Spleen (tissue), 11 donors: ENCODE measurements at regions not wholly inside any gene's neighbourhood (a gene's known extent, or its start where the extent isn't known, plus 50 kb on each side); places are given as distances from the start of the nearest gene placed in this dataset.

Source experiments
- DNase-seq: peaks from one replicate; pipeline ENCODE4 v3.0.0-alpha.2; 2020
- H3K27ac ChIP-seq, 8 donors: fragments of 200-600 bp; sonication (generic) in 7 of 8; 1 replicate in 4 of 8; 2 replicates in 4 of 8; pipeline versions ENCODE4 v1.5.0 to v1.8.0; 2016 to 2021; ENCODE audit warnings: inconsistent platforms in 4 of 8, mild to moderate bottlenecking in 4 of 8, moderate library complexity in 1 of 8
- H3K27me3 ChIP-seq, 7 donors: fragments of 200-600 bp; sonication (generic) in 6 of 7; replicated peaks in 1 of 7; 1 replicate in 4 of 7; 2 replicates in 3 of 7; pipeline versions ENCODE4 v1.5.0 to v1.8.0; 2016 to 2021; ENCODE audit warnings: inconsistent platforms in 3 of 7, mild to moderate bottlenecking in 1 of 7
- H3K36me3 ChIP-seq, 6 donors: fragments of 200-600 bp; sonication (generic) in 5 of 6; 1 replicate in 4 of 6; 2 replicates in 2 of 6; pipeline versions ENCODE4 v1.5.0 to v1.8.0; 2016 to 2021; ENCODE audit warnings: inconsistent platforms in 2 of 6
- H3K4me1 ChIP-seq, 6 donors: fragments of 200-600 bp; sonication (generic) in 5 of 6; 1 replicate in 3 of 6; 2 replicates in 3 of 6; pipeline versions ENCODE4 v1.5.0 to v1.8.0; 2016 to 2021; ENCODE audit warnings: inconsistent platforms in 3 of 6
- H3K4me3 ChIP-seq, 8 donors: fragments of 200-600 bp; sonication (generic) in 7 of 8; 1 replicate in 4 of 8; 2 replicates in 4 of 8; pipeline versions ENCODE4 v1.5.0 to v1.8.0; 2016 to 2021; ENCODE audit warnings: inconsistent platforms in 4 of 8, mild to moderate bottlenecking in 4 of 8, moderate library complexity in 2 of 8
- H3K9me3 ChIP-seq, 8 donors: fragments of 200-600 bp; sonication (generic) in 7 of 8; 1 replicate in 4 of 8; 2 replicates in 4 of 8; pipeline versions ENCODE4 v1.5.0 to v1.8.0; 2016 to 2021; ENCODE audit warnings: inconsistent platforms in 4 of 8
- POLR2A ChIP-seq, 3 donors: fragments of 450-650 bp; IDR thresholded peaks; one replicate each; pipeline ENCODE4 v1.5.1; 2017; ENCODE audit warnings: antibody characterized with exemption in 3 of 3, mild to moderate bottlenecking in 1 of 3
- POLR2AphosphoS5 ChIP-seq, 3 donors: sonication (generic); formaldehyde crosslinking; IDR thresholded peaks; one replicate each; pipeline ENCODE4 v1.5.1; 2017; ENCODE audit warnings: antibody characterized with exemption in 3 of 3
- WGBS, 5 donors: extraction: QIAGEN DNeasy Blood & Tissue Kit in 3 of 5; methylation state at CpG; one replicate each; pipeline versions ENCODE4 v1.1.5 to v1.1.7; 2013 to 2018; 5-methylcytosine and 5-hydroxymethylcytosine counted together
- intact Hi-C: fragments of 100-400 bp; cut with DNase I; formaldehyde crosslinking; loops from one replicate; pipeline ENCODE4 v1.15.0; 2023; ENCODE audit warnings: low total_unique reads
- TF ChIP-seq, protein P1 (sequence below), 11 experiments: fragments of 200-600 bp in 7 of 11; fragments of 450-650 bp in 4 of 11; sonication (generic) in 4 of 11; IDR thresholded peaks in 8 of 11; conservative IDR thresholded peaks in 3 of 11; 1 replicate in 7 of 11; 2 replicates in 4 of 11; pipeline versions ENCODE4 v1.4.0 to v1.8.0; 2016 to 2021; ENCODE audit warnings: antibody characterized with exemption in 11 of 11, inconsistent platforms in 4 of 11, mild to moderate bottlenecking in 1 of 11
- donor health status: healthy with polysubstance abuse.
- donor health status: DM: no; HTN: no; CAD: no; lungs with moderate emphysema.
- donor health status: DM: no; HTN: no; CAD: no.
- donor health status: Bipolar disorder and iron deficiency.
- donor health status: healthy.
- donor health status: DM: no; HTN: no; CAD: no.
- donor health status: DM: yes; HTN: yes; CAD: no.

DNA sequence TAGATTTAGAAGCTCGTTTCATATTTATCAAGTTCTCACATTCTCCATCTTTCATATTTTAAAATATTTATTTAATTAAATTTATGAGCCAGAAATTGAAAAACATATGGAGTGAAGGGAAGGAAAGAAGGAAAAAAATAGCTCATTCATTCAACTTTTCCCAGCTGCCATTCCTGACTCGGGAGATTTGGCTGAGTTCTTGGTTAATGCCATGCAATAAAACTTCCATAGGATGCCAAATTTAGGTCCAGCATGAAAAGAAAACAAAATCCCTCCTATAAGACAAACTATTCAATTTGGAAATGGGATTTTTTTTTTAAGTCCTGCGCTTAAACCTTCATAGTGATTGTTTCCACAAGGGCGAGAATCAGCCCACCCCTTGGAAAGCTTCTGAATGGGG lies 426.1 kb upstream of the TNP1 start:
- H3K27ac ChIP-seq: no peak overlapping the region
- intact Hi-C loops: no loop called here
- H3K4me3 ChIP-seq: no peak overlapping the region
- no peak for DNase-seq
- H3K4me1 ChIP-seq: peaks cover 0 to 7% (median 2%) of the 10 kb centered on the region in 6 donors
- WGBS, 5 donors: 89 to 97% (median 94%) methylated on average over 4 of the region's 4 CpGs
- TF ChIP-seq POLR2A (IDR thresholded peaks at IDR 0.05) (no peak), POLR2AphosphoS5 (IDR thresholded peaks at IDR 0.05) (no peak)
- TF ChIP-seq, protein P1, sequence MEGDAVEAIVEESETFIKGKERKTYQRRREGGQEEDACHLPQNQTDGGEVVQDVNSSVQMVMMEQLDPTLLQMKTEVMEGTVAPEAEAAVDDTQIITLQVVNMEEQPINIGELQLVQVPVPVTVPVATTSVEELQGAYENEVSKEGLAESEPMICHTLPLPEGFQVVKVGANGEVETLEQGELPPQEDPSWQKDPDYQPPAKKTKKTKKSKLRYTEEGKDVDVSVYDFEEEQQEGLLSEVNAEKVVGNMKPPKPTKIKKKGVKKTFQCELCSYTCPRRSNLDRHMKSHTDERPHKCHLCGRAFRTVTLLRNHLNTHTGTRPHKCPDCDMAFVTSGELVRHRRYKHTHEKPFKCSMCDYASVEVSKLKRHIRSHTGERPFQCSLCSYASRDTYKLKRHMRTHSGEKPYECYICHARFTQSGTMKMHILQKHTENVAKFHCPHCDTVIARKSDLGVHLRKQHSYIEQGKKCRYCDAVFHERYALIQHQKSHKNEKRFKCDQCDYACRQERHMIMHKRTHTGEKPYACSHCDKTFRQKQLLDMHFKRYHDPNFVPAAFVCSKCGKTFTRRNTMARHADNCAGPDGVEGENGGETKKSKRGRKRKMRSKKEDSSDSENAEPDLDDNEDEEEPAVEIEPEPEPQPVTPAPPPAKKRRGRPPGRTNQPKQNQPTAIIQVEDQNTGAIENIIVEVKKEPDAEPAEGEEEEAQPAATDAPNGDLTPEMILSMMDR (IDR thresholded peaks at IDR 0.05 in 8 of 11, conservative IDR thresholded peaks at IDR 0.05 in 3 of 11): no peak
- no peaks in the 10 kb centered on the region for H3K27me3 ChIP-seq
- no peaks in the 10 kb centered on the region for H3K9me3 ChIP-seq
- H3K36me3 ChIP-seq: peaks cover 0 to 12% (median 0%) of the 10 kb centered on the region in 6 donors

DNA sequence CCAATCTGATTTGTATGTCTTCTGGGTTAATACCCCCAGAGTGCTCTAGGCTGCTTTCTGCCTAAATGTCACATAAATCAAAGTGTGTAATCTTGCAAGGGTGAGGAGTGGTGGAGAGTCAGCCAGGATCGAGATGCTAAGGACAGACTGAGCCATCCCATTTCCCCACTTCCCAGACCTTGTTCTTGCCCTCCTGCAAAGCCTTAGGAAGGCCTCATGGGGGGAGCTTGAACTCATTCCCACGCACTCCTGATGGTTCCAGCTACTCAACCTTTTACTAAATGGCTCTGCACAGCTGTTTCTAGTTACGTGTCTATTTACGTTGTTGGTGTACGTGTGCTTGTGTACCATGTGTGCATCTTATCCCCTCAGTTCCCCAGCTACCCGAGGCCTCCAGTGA lies 423.6 kb upstream of the TNP1 start:
- DNase-seq: no peak
- intact Hi-C loops: no loop called here
- H3K9me3 ChIP-seq: no peaks in the 10 kb centered on the region
- no peak overlapping the region for H3K4me3 ChIP-seq
- TF ChIP-seq POLR2A (IDR thresholded peaks at IDR 0.05): no peak
- TF ChIP-seq, protein P1 (IDR thresholded peaks at IDR 0.05 in 8 of 11, conservative IDR thresholded peaks at IDR 0.05 in 3 of 11): no peak
- H3K27me3 ChIP-seq: no peaks in the 10 kb centered on the region
- H3K36me3 ChIP-seq: peaks cover 0 to 12% (median 0%) of the 10 kb centered on the region in 6 donors
- 79 to 92% (median 88%) methylated on average over 6 of the region's 6 CpGs for WGBS, 5 donors
- peaks cover 0 to 10% (median 2%) of the 10 kb centered on the region in 6 donors for H3K4me1 ChIP-seq
- H3K27ac ChIP-seq: no peak overlapping the region

DNA sequence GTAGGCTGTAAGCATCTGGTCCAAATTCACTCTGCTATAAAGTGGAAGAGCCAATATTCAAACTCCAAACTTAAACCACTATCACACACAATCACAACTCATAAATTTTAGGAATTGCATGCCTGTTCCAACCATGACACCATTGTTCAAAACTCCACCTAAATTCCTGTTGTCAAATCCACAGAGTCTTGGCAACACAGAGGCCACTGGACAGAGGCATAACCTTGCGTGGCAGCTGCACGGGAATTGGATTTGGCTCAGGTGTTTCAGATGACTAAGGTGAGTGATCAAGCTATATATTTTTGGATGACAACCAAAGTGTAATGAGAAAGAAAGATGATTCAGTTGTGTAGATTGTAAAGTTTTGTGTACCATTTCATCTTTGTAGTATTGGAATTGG lies 422.7 kb upstream of the TNP1 start:
- Histone ChIP-seq H3K4me1 (peaks cover 0 to 15% (median 4%) of the 10 kb centered on the region in 6 donors), H3K27me3 (peaks cover 0 to 2% (median 0%) of the 10 kb centered on the region in 7 donors), H3K36me3 (peaks cover 0 to 7% (median 0%) of the 10 kb centered on the region in 6 donors), H3K27ac (no peak overlapping the region), H3K9me3 (no peaks in the 10 kb centered on the region), H3K4me3 (no peak overlapping the region)
- WGBS, 5 donors: 92 to 100% (median 96%) methylated on average over 2 of the region's 2 CpGs
- no peak for DNase-seq
- TF ChIP-seq POLR2A (IDR thresholded peaks at IDR 0.05): no peak
- no peak for TF ChIP-seq POLR2AphosphoS5 (IDR thresholded peaks at IDR 0.05)
- TF ChIP-seq, protein P1 (IDR thresholded peaks at IDR 0.05 in 8 of 11, conservative IDR thresholded peaks at IDR 0.05 in 3 of 11): no peak
- intact Hi-C loops: no loop called here

DNA sequence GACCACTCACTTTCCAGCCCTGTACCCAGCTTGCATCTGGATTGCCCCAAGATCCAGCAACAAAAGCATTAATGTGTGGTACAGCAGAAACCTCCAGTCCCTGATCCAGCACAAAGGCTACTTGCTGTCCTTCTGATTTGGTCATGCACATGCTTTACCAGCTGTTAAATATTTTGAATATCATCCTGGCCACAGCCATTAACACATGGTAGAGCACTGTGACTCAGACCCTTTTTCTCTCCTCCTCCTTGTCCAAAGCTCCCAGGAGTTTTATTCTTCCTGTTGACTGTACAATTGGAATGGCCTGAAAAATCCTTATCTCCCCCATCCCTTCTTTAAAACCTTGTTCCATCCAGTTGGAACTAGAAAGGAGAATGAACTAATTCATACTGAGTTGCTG lies 419.7 kb upstream of the TNP1 start:
- H3K27ac ChIP-seq: peak overlapping the region in 7 of 8 donors; percentile 27 to 77 (median 72)
- H3K27me3 ChIP-seq: peaks cover 0 to 5% (median 0%) of the 10 kb centered on the region in 7 donors
- no peaks in the 10 kb centered on the region for H3K36me3 ChIP-seq
- intact Hi-C loops: no loop called here
- H3K9me3 ChIP-seq: no peaks in the 10 kb centered on the region
- no peak for DNase-seq
- no peak for TF ChIP-seq POLR2A (IDR thresholded peaks at IDR 0.05)
- no peak for TF ChIP-seq POLR2AphosphoS5 (IDR thresholded peaks at IDR 0.05)
- TF ChIP-seq, protein P1 (IDR thresholded peaks at IDR 0.05 in 8 of 11, conservative IDR thresholded peaks at IDR 0.05 in 3 of 11): no peak
- H3K4me1 ChIP-seq: peaks cover 0 to 15% (median 4%) of the 10 kb centered on the region in 6 donors
- peak overlapping the region in 2 of 8 donors; percentile 12 to 37 for H3K4me3 ChIP-seq
